Calu3 (cell line): ENCODE measurements at regions not wholly inside any gene's neighbourhood (a gene's known extent, or its start where the extent isn't known, plus 50 kb on each side); places are given as distances from the start of the nearest gene placed in this dataset.
"Not testable (repeated sequence)": the region's sequence is repeated elsewhere in the genome, so short reads cannot be mapped to it uniquely, and the experiment has no call there.

ENCODE experiments used
- BruUV-seq: library from RNA; stranded (reverse); fragments of 400-500 nt; replicated peaks from 2 replicates; lab custom pipeline; 2021; lab: Mats Ljungman, UMichigan
- CTCF ChIA-PET: fragments of 300-600 bp; sonication (Branson Sonifier 250); formaldehyde crosslinking; loops from one replicate; lab custom pipeline; 2022; ENCODE audit warnings: antibody characterized with exemption; lab: Charles Lee
- DNase-seq: peaks from one replicate; pipeline ENCODE4 v3.0.0; 2022
- H3K27ac Mint-ChIP-seq: one replicate; pipeline ENCODE4 v1.8.0; 2022; ENCODE audit warnings: mixed read lengths; ENCODE audit not compliant: unreplicated experiment
- H3K27me3 Mint-ChIP-seq: one replicate; pipeline ENCODE4 v1.8.0; 2022; ENCODE audit warnings: mixed read lengths; ENCODE audit not compliant: unreplicated experiment
- H3K36me3 Mint-ChIP-seq: one replicate; pipeline ENCODE4 v1.8.0; 2022; ENCODE audit warnings: mild to moderate bottlenecking, moderate library complexity, mixed read lengths; ENCODE audit not compliant: insufficient read depth, unreplicated experiment
- H3K4me1 Mint-ChIP-seq: one replicate; pipeline ENCODE4 v1.8.0; 2022; ENCODE audit warnings: mild to moderate bottlenecking, low read depth, mixed read lengths; ENCODE audit not compliant: unreplicated experiment
- H3K4me3 Mint-ChIP-seq: one replicate; pipeline ENCODE4 v1.8.0; 2022; ENCODE audit warnings: mild to moderate bottlenecking, low read depth, moderate library complexity, mixed read lengths; ENCODE audit not compliant: unreplicated experiment
- H3K9me3 Mint-ChIP-seq: one replicate; pipeline ENCODE4 v1.8.0; 2022; ENCODE audit warnings: low read depth, mixed read lengths; ENCODE audit not compliant: unreplicated experiment
- intact Hi-C: fragments of 100-400 bp; cut with micrococcal nuclease; formaldehyde crosslinking; loops from one replicate; pipeline ENCODE4 v1.10.0; 2022; ENCODE audit not compliant: unreplicated experiment
- TF ChIP-seq, protein P1 (sequence below): fragments of 200-600 bp; IDR thresholded peaks from one replicate; pipeline ENCODE4 v1.8.0; 2022; ENCODE audit warnings: antibody characterized with exemption; ENCODE audit not compliant: unreplicated experiment

DNA sequence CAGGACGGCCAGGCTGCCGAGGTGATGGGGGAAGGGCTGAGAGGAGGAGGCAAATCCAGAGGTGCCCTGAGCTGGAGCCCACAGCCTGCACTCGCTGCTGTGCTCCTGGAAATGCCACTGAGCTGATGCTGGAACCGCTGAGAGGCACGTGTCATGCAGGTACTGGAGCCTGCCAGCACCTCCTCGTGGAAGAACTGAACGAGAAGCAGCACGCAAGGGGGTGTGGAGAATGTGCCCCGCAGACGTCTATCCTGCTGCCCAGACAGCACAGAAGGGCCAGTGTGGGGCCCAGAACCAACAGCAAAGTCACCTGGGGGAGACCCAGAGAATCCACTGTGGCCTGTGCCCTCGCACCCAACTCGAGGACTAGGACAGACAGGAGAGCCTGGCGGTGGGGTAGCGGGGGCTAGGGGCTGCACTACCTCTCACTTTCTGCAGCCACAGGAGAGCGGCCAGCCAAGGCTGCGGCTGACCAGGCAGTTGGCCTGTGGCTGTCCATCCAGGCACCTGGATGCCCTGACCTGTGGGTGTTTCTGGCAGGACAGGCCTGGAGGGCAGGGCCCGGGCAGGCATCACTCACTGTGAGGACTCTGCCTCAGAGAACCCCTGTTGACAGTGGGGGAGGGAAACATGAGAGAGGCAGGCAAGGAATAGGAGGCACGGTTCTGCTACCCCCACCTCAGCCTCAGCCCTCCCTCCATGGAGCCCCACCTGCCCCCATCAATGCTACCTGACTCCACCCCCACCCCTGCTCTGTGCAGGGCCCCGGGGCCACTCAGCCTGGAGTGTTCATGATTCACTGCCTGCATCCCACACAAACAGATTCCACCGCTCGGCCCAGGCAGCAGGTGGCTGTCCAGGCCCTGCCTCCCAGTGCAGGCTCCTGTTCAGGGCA, 213.1 kb downstream of the TBC1D2B start:
- Mint-ChIP-seq H3K27me3 (peaks cover 92% of the 10 kb centered on the region), H3K4me1 (no peaks in the 10 kb centered on the region), H3K4me3 (no peak overlapping the region), H3K9me3 (no peaks in the 10 kb centered on the region), H3K27ac (no peak overlapping the region), H3K36me3 (no peaks in the 10 kb centered on the region)
- intact Hi-C loops, result no loop called here
- TF ChIP-seq, protein P1, sequence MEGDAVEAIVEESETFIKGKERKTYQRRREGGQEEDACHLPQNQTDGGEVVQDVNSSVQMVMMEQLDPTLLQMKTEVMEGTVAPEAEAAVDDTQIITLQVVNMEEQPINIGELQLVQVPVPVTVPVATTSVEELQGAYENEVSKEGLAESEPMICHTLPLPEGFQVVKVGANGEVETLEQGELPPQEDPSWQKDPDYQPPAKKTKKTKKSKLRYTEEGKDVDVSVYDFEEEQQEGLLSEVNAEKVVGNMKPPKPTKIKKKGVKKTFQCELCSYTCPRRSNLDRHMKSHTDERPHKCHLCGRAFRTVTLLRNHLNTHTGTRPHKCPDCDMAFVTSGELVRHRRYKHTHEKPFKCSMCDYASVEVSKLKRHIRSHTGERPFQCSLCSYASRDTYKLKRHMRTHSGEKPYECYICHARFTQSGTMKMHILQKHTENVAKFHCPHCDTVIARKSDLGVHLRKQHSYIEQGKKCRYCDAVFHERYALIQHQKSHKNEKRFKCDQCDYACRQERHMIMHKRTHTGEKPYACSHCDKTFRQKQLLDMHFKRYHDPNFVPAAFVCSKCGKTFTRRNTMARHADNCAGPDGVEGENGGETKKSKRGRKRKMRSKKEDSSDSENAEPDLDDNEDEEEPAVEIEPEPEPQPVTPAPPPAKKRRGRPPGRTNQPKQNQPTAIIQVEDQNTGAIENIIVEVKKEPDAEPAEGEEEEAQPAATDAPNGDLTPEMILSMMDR, result no peak
- no peak for DNase-seq
- CTCF ChIA-PET, result interaction anchor here (0.7 kb wide), 1 partner anchor 23 kb away, joined by 3 read pairs; no protein-coding TSS in a partner anchor
- no TSS peak for BruUV-seq

DNA sequence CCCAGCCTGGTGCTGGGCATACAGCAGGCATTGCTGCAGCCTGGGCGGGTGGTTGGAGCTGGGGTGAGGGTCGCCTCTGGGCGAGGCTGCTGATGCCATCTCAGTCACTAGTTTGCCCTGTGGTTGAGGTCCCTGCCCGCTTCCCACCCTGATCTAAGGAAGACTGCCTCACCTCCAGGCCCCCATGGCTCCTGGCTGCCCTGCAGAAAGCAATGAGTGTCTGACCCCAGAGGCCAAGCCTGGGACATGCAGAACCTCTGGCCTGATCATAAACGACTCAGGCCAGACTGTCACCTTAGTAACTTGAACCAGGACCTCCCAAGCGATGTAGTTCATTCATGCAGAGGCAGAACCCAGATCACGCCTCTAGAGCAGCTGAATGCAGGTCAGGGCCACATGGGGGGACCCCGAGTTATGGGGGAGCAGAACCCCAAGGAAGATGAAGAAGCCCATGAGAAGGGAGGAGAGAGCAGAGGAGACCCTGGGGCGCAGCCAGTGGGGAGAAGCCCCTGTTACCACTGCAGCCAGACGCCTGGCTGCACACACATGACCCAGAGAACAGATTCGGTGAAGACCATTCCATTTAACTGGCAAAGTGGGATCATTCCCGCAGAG, 213.9 kb downstream of the TBC1D2B start:
- TF ChIP-seq, protein P1, result no peak
- CTCF ChIA-PET, result interaction anchor here (0.7 kb wide), 1 partner anchor 22 kb away, joined by 3 read pairs; no protein-coding TSS in a partner anchor
- BruUV-seq, result no TSS peak
- intact Hi-C loops, result no loop called here
- no peaks in the 10 kb centered on the region for H3K36me3 Mint-ChIP-seq
- H3K4me3 Mint-ChIP-seq, result no peak overlapping the region
- DNase-seq, result no peak
- H3K27me3 Mint-ChIP-seq, result peaks cover 100% of the 10 kb centered on the region
- H3K4me1 Mint-ChIP-seq, result no peaks in the 10 kb centered on the region
- H3K9me3 Mint-ChIP-seq, result no peaks in the 10 kb centered on the region
- no peak overlapping the region for H3K27ac Mint-ChIP-seq

DNA sequence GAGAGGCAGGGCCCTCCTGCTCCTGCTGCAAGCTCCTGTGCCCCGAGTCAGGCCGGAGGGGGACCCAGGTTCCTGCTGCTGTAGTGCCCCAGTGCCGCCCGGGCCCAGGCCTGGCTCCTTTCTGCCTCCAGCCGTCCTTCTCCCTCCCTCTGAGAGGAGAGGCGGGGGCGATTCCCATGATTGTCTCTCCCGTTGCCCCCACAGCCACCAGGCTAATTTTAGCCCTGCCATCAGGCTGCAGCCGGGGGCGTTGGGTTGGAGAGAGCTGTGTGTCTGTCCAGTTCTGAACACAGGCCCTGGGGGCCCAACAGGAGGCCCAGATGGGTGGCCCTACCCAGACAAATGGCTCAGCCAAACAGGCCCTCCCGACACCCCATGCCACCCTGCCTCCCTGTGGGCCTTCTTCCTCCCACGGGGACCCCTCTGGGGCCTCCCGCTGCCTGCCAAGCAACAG, 214.8 kb downstream of the TBC1D2B start:
- intact Hi-C loops, result no loop called here
- Mint-ChIP-seq H3K4me3 (no peak overlapping the region), H3K27ac (no peak overlapping the region)

DNA sequence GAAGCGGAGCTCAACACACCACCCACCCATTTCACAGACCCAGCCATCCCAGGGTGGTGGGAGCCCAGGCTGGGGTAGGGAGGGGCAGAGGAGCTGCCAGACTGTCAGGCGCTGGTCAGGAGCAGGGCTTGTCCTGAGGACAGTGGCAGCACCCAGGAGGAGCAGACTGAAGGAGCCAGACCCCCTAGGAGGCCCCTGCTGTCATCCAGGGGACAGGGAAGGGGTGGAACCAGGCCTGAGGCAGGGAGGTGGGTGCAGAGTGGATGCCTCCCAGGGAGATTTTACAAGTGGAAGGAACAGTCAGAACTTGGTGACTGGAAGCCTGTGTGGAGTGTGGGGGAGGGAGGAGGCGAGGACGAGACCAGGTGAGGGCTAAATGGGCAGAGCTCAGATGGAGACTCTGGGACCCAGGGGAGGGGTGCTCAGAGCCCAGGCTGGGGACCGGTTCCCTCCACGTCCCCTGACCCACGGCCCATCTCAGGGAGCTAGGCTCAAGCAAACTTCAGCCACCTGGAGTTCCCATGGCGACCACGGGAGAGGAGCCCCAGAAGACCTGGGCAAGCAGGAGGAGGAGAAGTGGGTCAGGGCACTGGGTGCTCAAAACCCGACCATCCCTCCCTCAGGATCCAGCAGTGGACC, 215.4 kb downstream of the TBC1D2B start:
- H3K36me3 Mint-ChIP-seq, intact Hi-C loops, H3K4me3 Mint-ChIP-seq, H3K4me1 Mint-ChIP-seq, H3K9me3 Mint-ChIP-seq, BruUV-seq, H3K27ac Mint-ChIP-seq, DNase-seq: not testable (repeated sequence)
- H3K27me3 Mint-ChIP-seq, result peaks cover 100% of the 10 kb centered on the region
- CTCF ChIA-PET, result interaction anchor here (0.8 kb wide), 1 partner anchor 190 kb away, joined by 10 read pairs; no protein-coding TSS in a partner anchor

More for the DNA sequence above, 214.8 kb downstream of the TBC1D2B start:
- no TSS peak for BruUV-seq
- no peak for DNase-seq
- Mint-ChIP-seq H3K4me1 (no peaks in the 10 kb centered on the region), H3K36me3 (no peaks in the 10 kb centered on the region), H3K27me3 (peaks cover 100% of the 10 kb centered on the region), H3K9me3 (no peaks in the 10 kb centered on the region)
- CTCF ChIA-PET, result interaction anchor here (0.6 to 0.8 kb wide), 2 partner anchors 190 to 357 kb away, joined by 3 to 10 read pairs; no protein-coding TSS in a partner anchor
- TF ChIP-seq, protein P1, result no peak
